A549 (cell line): ENCODE measurements at regions not wholly inside any gene's neighbourhood (a gene's known extent, or its start where the extent isn't known, plus 50 kb on each side); places are given as distances from the start of the nearest gene placed in this dataset.
A peak's percentile ranks its signal among the peaks of the same experiment; 100 is the strongest.

Source experiments
- ATAC-seq, 2 experiments: fragments of 200-7000 bp in 1 of 2; fragments of >200 bp in 1 of 2; cut with Nextera tagmentation in 1 of 2; cut with Tn5 transposase in 1 of 2; 3 replicates each; pipeline versions ENCODE4 v1.8.0 to v1.9.1; 2018 to 2020; ENCODE audit warnings: mild to moderate bottlenecking in 1 of 2, moderate library complexity in 1 of 2
- CTCF ChIA-PET: fragments of 300-600 bp; sonication (Branson Sonifier 250); formaldehyde crosslinking; extraction: SDS; loops from one replicate; lab custom pipeline; 2021; ENCODE audit warnings: antibody characterized with exemption, inconsistent platforms; lab: Yijun Ruan, JAX
- POLR2A ChIA-PET: fragments of 350-600 bp; formaldehyde crosslinking; extraction: SDS; loops from one replicate; lab custom pipeline; 2021; ENCODE audit warnings: antibody characterized with exemption, inconsistent platforms; lab: Yijun Ruan, JAX
- DNase-seq, 2 experiments: peaks; one replicate each; pipeline versions ENCODE4 v3.0.0 to v3.0.0-alpha.2; 2011 to 2016; ENCODE audit warnings: low read depth in 1 of 2, low spot score in 1 of 2
- FAIRE-seq: peaks from 2 replicates; lab custom pipeline; 2011; peaks lifted over from hg19 to GRCh38; lab: Jason Lieb, UNC
- H3K27ac ChIP-seq, 2 experiments: fragments of >200 bp; sonication (Bioruptor Twin); formaldehyde crosslinking; 3 replicates each; pipeline ENCODE4 v1.5.1; 2016 to 2017
- H3K4me1 ChIP-seq: fragments of >200 bp; sonication (Bioruptor Twin); formaldehyde crosslinking; 3 replicates; pipeline ENCODE4 v1.6.1; 2016
- H3K4me2 ChIP-seq: fragments of >200 bp; sonication (Bioruptor Twin); formaldehyde crosslinking; 3 replicates; pipeline ENCODE4 v1.6.1; 2016
- H3K4me3 ChIP-seq: fragments of >200 bp; sonication (Bioruptor Twin); formaldehyde crosslinking; 3 replicates; pipeline ENCODE4 v1.5.1; 2016
- H3K9me3 ChIP-seq: fragments of >200 bp; sonication (Bioruptor Twin); formaldehyde crosslinking; 3 replicates; pipeline ENCODE4 v1.6.1; 2016
- ATOH8 ChIP-seq: fragments of 250-450 bp; sonication (Bioruptor Pico); IDR thresholded peaks from 2 replicates; pipeline ENCODE4 v1.5.0; 2020; ENCODE audit warnings: low read depth, mild to moderate bottlenecking, moderate library complexity
- CHD4 ChIP-seq: fragments of 200-600 bp; sonication (generic); IDR thresholded peaks from 2 replicates; pipeline ENCODE4 v1.6.1; 2016; ENCODE audit warnings: antibody characterized with exemption, mild to moderate bottlenecking, borderline replicate concordance
- CTCF ChIP-seq: fragments of >200 bp; sonication (Bioruptor Twin); formaldehyde crosslinking; IDR thresholded peaks from 3 replicates; pipeline ENCODE4 v1.5.1; 2016
- E2F6 ChIP-seq: IDR thresholded peaks from 2 replicates; pipeline ENCODE4 v1.6.1; 2012; ENCODE audit warnings: low read depth, borderline replicate concordance
- EP300 ChIP-seq, 2 experiments: fragments of >200 bp; sonication (Bioruptor Twin); formaldehyde crosslinking; IDR thresholded peaks; 2 replicates in 1 of 2; 3 replicates in 1 of 2; pipeline ENCODE4 v1.6.1; 2016 to 2017
- FOSL2 ChIP-seq, 2 experiments: fragments of 450-650 bp in 1 of 2; fragments of >200 bp in 1 of 2; sonication (Bioruptor Twin) in 1 of 2; formaldehyde crosslinking; IDR thresholded peaks; 2 replicates each; pipeline versions ENCODE4 v1.5.0 to v1.6.1; 2016 to 2020; ENCODE audit warnings: mild to moderate bottlenecking in 1 of 2, moderate library complexity in 1 of 2
- GATA3 ChIP-seq: IDR thresholded peaks from 2 replicates; pipeline ENCODE4 v1.6.1; 2012; ENCODE audit warnings: borderline replicate concordance
- JUN ChIP-seq, 2 experiments: fragments of >200 bp; sonication (Bioruptor Twin); formaldehyde crosslinking; IDR thresholded peaks; 2 replicates in 1 of 2; 3 replicates in 1 of 2; pipeline ENCODE4 v1.6.1; 2016 to 2017
- JUNB ChIP-seq: fragments of >200 bp; sonication (Bioruptor Twin); formaldehyde crosslinking; IDR thresholded peaks from 2 replicates; pipeline ENCODE4 v1.6.1; 2016
- MAFK ChIP-seq: fragments of 450-650 bp; IDR thresholded peaks from 2 replicates; pipeline ENCODE4 v1.6.1; 2014; ENCODE audit not compliant: partially characterized antibody
- MYC ChIP-seq: IDR thresholded peaks from 2 replicates; pipeline ENCODE4 v1.6.1; 2012; ENCODE audit warnings: mild to moderate bottlenecking, inconsistent platforms, low read length, improper control_type of control experiment, borderline replicate concordance
- POLR2A ChIP-seq: IDR thresholded peaks from 2 replicates; pipeline ENCODE4 v1.6.1; 2012; ENCODE audit warnings: mild to moderate bottlenecking, low read length
- POLR2AphosphoS2 ChIP-seq: conservative IDR thresholded peaks from 2 replicates; pipeline ENCODE4 v1.6.1; 2012; ENCODE audit warnings: low read length, improper control_type of control experiment, inconsistent platforms
- RAD21 ChIP-seq, 2 experiments: fragments of >200 bp in 1 of 2; sonication (Bioruptor Twin) in 1 of 2; formaldehyde crosslinking in 1 of 2; IDR thresholded peaks in 1 of 2; conservative IDR thresholded peaks in 1 of 2; 2 replicates in 1 of 2; 3 replicates in 1 of 2; pipeline ENCODE4 v1.6.1; 2012 to 2018; ENCODE audit warnings: inconsistent platforms in 1 of 2
- RNF2 ChIP-seq: fragments of 200-600 bp; sonication (generic); IDR thresholded peaks from 2 replicates; pipeline ENCODE4 v1.6.1; 2016; ENCODE audit warnings: low read depth, mild to moderate bottlenecking, antibody characterized with exemption, moderate library complexity, borderline replicate concordance
- WGBS: methylation state at CpG from one replicate; pipeline ENCODE4 v1.1.6; 2017; ENCODE audit errors: missing lambda C conversion rate; 5-methylcytosine and 5-hydroxymethylcytosine counted together
- TF ChIP-seq, protein P1 (sequence below): IDR thresholded peaks from 2 replicates; pipeline ENCODE4 v1.6.1; 2012
- TF ChIP-seq, protein P2 (sequence below): IDR thresholded peaks from 2 replicates; pipeline ENCODE4 v1.6.1; 2012
- TF ChIP-seq, protein P3 (sequence below): fragments of 200-600 bp; sonication (generic); IDR thresholded peaks from 2 replicates; pipeline ENCODE4 v1.6.1; 2016; ENCODE audit warnings: antibody characterized with exemption, mild to moderate bottlenecking, moderate library complexity

DNA sequence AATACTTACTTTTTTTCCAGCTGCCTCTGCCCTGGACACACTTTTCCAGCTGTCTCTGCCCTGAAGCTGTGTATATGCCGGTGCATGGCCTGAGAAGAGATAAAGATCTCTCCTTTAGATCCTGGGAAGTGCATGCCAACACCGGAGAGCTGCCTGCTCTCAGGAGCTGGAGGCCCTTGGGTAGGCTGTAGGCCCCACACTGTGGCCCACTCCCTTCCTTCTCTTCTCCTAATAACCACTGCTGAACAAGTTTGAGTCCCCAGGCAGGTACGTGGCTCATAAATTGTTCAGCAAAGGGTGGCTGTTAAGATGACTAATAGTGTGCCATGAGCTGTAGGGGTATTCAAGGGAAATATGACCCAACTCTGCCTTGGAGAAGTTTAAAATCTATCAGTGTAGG is 102.5 kb downstream of the CD24 start (continued):
- TF ChIP-seq ATOH8 (CRISPR knock-in tag) (no peak), RNF2 (no peak)
- TF ChIP-seq, protein P1, sequence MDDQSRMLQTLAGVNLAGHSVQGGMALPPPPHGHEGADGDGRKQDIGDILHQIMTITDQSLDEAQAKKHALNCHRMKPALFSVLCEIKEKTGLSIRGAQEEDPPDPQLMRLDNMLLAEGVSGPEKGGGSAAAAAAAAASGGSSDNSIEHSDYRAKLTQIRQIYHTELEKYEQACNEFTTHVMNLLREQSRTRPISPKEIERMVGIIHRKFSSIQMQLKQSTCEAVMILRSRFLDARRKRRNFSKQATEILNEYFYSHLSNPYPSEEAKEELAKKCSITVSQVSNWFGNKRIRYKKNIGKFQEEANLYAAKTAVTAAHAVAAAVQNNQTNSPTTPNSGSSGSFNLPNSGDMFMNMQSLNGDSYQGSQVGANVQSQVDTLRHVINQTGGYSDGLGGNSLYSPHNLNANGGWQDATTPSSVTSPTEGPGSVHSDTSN = no peak

GRCh38 chr6:106870824-106871717 is 103.5 kb downstream of the CD24 start:
- Histone ChIP-seq H3K4me3 (no peak overlapping the region), H3K9me3 (peaks cover 23% of the 10 kb centered on the region; the same call in 2 of the 3 replicates), H3K4me2 (peak overlapping the region; percentile 54), H3K27ac (peak overlapping the region; percentile 81 to 86), H3K4me1 (peaks cover 37% of the 10 kb centered on the region)
- ATAC-seq (peak; percentile 78 to 81; a peak in 5 of 6 replicates), FAIRE-seq (no peak), DNase-seq (peak; percentile 11 to 64)
- peak; percentile 9; the same call in 1 of the 2 replicates for TF ChIP-seq GATA3
- TF ChIP-seq E2F6 = no peak
- no peak for TF ChIP-seq JUN (IDR thresholded peaks at IDR 0.05)
- TF ChIP-seq RAD21 (conservative IDR thresholded peaks at IDR 0.05 in 1 of 2, IDR thresholded peaks at IDR 0.05 in 1 of 2) = peak in 1 of 2 experiments; percentile 26; a peak in 1 of 5 replicates
- TF ChIP-seq EP300 (IDR thresholded peaks at IDR 0.05) = peak in 1 of 2 experiments; percentile 33; a peak in 1 of 5 replicates
- TF ChIP-seq JUNB = peak; percentile 62
- 5% methylated on average over 3 of the region's 3 CpGs for WGBS
- CTCF ChIA-PET = interaction anchor here (1.2 kb wide), 1 partner anchor 22 kb away, joined by 3 read pairs; no protein-coding TSS in a partner anchor
- POLR2A ChIA-PET = no interaction called here

- POLR2A ChIA-PET = interaction anchor here (1.0 kb wide), 1 partner anchor 104 kb away, joined by 3 read pairs; no protein-coding TSS in a partner anchor
- CTCF ChIA-PET = no interaction called here
- WGBS = 13% methylated on average over 1 of the region's 1 CpG
These were observed 104.5 kb downstream of the CD24 start for GRCh38 chr6:106870069-106870468.

More at GRCh38 chr6:106870069-106870468, 104.5 kb downstream of the CD24 start:
- TF ChIP-seq RNF2 = no peak
- no peak for TF ChIP-seq FOSL2 (IDR thresholded peaks at IDR 0.05)
- 0 out of 2 replicates have a peak, but pooled peaks have one; percentile 19 for TF ChIP-seq FOSL2 (CRISPR knock-in tag; IDR thresholded peaks at IDR 0.05)
- no peak for TF ChIP-seq POLR2A
- no peak for TF ChIP-seq MYC
- TF ChIP-seq CHD4 = no peak
- TF ChIP-seq, protein P2, sequence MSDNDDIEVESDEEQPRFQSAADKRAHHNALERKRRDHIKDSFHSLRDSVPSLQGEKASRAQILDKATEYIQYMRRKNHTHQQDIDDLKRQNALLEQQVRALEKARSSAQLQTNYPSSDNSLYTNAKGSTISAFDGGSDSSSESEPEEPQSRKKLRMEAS = peak; percentile 42; the same call in 1 of the 2 replicates
- peak in 1 of 2 experiments; percentile 41; a peak in 1 of 5 replicates for TF ChIP-seq EP300 (IDR thresholded peaks at IDR 0.05)
- no peak for TF ChIP-seq POLR2AphosphoS2
- TF ChIP-seq MAFK = no peak
- no peak for TF ChIP-seq CTCF
- TF ChIP-seq E2F6 = no peak
- TF ChIP-seq, protein P3, sequence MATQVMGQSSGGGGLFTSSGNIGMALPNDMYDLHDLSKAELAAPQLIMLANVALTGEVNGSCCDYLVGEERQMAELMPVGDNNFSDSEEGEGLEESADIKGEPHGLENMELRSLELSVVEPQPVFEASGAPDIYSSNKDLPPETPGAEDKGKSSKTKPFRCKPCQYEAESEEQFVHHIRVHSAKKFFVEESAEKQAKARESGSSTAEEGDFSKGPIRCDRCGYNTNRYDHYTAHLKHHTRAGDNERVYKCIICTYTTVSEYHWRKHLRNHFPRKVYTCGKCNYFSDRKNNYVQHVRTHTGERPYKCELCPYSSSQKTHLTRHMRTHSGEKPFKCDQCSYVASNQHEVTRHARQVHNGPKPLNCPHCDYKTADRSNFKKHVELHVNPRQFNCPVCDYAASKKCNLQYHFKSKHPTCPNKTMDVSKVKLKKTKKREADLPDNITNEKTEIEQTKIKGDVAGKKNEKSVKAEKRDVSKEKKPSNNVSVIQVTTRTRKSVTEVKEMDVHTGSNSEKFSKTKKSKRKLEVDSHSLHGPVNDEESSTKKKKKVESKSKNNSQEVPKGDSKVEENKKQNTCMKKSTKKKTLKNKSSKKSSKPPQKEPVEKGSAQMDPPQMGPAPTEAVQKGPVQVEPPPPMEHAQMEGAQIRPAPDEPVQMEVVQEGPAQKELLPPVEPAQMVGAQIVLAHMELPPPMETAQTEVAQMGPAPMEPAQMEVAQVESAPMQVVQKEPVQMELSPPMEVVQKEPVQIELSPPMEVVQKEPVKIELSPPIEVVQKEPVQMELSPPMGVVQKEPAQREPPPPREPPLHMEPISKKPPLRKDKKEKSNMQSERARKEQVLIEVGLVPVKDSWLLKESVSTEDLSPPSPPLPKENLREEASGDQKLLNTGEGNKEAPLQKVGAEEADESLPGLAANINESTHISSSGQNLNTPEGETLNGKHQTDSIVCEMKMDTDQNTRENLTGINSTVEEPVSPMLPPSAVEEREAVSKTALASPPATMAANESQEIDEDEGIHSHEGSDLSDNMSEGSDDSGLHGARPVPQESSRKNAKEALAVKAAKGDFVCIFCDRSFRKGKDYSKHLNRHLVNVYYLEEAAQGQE = no peak
- peak; percentile 64; the same call in 1 of the 2 replicates for TF ChIP-seq GATA3
- TF ChIP-seq, all 56 proteins: peak for 4
- Histone ChIP-seq H3K4me3 (no peak overlapping the region), H3K4me1 (peaks cover 37% of the 10 kb centered on the region), H3K9me3 (peaks cover 17% of the 10 kb centered on the region; the same call in 2 of the 3 replicates), H3K4me2 (peak overlapping the region; percentile 21), H3K27ac (peak overlapping the region; percentile 64 to 81)
- peak; percentile 17 to 34 for DNase-seq
- no peak for FAIRE-seq
- ATAC-seq = peak; percentile 57 to 77; a peak in 3 of 6 replicates
